Erythroblast (primary cell): ENCODE measurements at regions not wholly inside any gene's neighbourhood (a gene's known extent, or its start where the extent isn't known, plus 50 kb on each side); places are given as distances from the start of the nearest gene placed in this dataset.

Source experiments
- DNase-seq, 2 experiments: peaks; one replicate each; lab custom pipeline; 2025; lab: John Stamatoyannopoulos, UW
- GATA1 ChIP-seq: IDR thresholded peaks from 2 replicates; pipeline ENCODE4 v1.6.1; 2011; ENCODE audit warnings: low read depth, mild to moderate bottlenecking, control low read depth, low read length, moderate library complexity
- POLR2A ChIP-seq: IDR thresholded peaks from 2 replicates; pipeline ENCODE4 v1.6.1; 2011; ENCODE audit warnings: mild to moderate bottlenecking, low read length

- TF ChIP-seq GATA1, result no peak
- no peak for TF ChIP-seq POLR2A
- DNase-seq, result no peak
These were observed 101.9 kb downstream of the AQP4 start for GRCh38 chr18:26763446-26764110.

GRCh38 chr18:26757263-26758019 lies 108.1 kb downstream of the AQP4 start:
- DNase-seq, result no peak
- no peak for TF ChIP-seq GATA1
- no peak for TF ChIP-seq POLR2A

- TF ChIP-seq POLR2A (no peak), GATA1 (no peak)
- no peak for DNase-seq
These were observed 109.0 kb downstream of the AQP4 start for GRCh38 chr18:26756556-26756955.

GRCh38 chr18:26746826-26747475 lies 118.6 kb downstream of the AQP4 start:
- no peak for TF ChIP-seq POLR2A
- no peak for TF ChIP-seq GATA1
- no peak for DNase-seq

GRCh38 chr18:26746398-26746797 lies 119.1 kb downstream of the AQP4 start:
- no peak for DNase-seq

GRCh38 chr18:26745288-26746181 lies 120.0 kb downstream of the AQP4 start:
- DNase-seq, result no peak
- TF ChIP-seq GATA1 (no peak), POLR2A (no peak)

More at GRCh38 chr18:26746398-26746797, 119.1 kb downstream of the AQP4 start:
- TF ChIP-seq POLR2A (no peak), GATA1 (no peak)

GRCh38 chr18:26741758-26742157 lies 123.7 kb downstream of the AQP4 start:
- TF ChIP-seq GATA1, result no peak
- TF ChIP-seq POLR2A, result no peak
- DNase-seq, result no peak

- TF ChIP-seq GATA1, result no peak
- TF ChIP-seq POLR2A, result no peak
- no peak for DNase-seq
These were observed 124.5 kb downstream of the AQP4 start for GRCh38 chr18:26741048-26741447.

GRCh38 chr18:26740396-26740795 lies 125.1 kb downstream of the AQP4 start:
- no peak for DNase-seq
- TF ChIP-seq POLR2A, result no peak
- TF ChIP-seq GATA1, result no peak

GRCh38 chr18:26738706-26739105 lies 126.8 kb downstream of the AQP4 start:
- TF ChIP-seq POLR2A (no peak), GATA1 (no peak)

GRCh38 chr18:26736301-26736700 lies 129.2 kb downstream of the AQP4 start:
- no peak for DNase-seq
- no peak for TF ChIP-seq GATA1
- no peak for TF ChIP-seq POLR2A

More at GRCh38 chr18:26738706-26739105, 126.8 kb downstream of the AQP4 start:
- DNase-seq, result no peak

- DNase-seq, result no peak
- no peak for TF ChIP-seq GATA1
- TF ChIP-seq POLR2A, result no peak
These were observed 130.7 kb downstream of the AQP4 start for GRCh38 chr18:26734760-26735159.

GRCh38 chr18:26729449-26729848 lies 136.1 kb downstream of the AQP4 start:
- TF ChIP-seq POLR2A, result no peak
- TF ChIP-seq GATA1, result no peak

More at GRCh38 chr18:26729449-26729848, 136.1 kb downstream of the AQP4 start:
- no peak for DNase-seq
